ENCODE measurements at regions not wholly inside any gene's neighbourhood (a gene's known extent, or its start where the extent isn't known, plus 50 kb on each side); places are given as distances from the start of the nearest gene placed in this dataset.

DNA sequence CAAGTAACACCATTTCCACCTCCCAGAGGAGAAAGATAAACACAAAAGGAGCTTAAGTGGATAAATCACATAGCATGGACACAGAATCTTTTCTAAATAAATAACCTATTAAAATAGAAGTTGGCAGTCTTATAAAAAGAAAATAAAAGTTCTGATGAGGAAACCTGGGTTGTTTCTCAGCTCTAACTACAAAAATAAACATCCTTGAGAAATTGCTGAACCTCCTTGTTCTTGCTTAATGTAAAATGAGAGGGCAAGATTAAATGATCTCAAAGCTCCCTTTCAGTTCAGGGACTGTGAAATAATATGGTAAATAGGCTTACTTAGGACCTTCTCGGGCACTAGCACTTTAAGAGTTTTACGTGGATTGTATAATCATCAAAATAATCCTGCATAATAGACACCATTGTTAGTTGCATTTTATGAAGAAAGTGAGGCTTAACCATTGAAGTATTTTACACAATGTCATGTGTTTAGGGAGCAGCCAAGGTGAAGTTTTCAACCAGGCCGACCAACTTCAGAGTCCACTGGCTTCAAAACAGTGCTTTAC lies 214.0 kb upstream of the NOVA1 start:
- intact Hi-C loops (cut with micrococcal nuclease), result no loop called here
- ChIA-PET POLR2A (no interaction called here), CTCF (no interaction called here)
- H3K4me3 Mint-ChIP-seq, result no peak overlapping the region
- peaks cover 8% of the 10 kb centered on the region for H3K9me3 Mint-ChIP-seq
- no peaks in the 10 kb centered on the region for H3K27me3 Mint-ChIP-seq
- ATAC-seq (no peak), DNase-seq (no peak)
- H3K27ac Mint-ChIP-seq, result no peak overlapping the region
- no peak for TF ChIP-seq CTCF (IDR thresholded peaks at IDR 0.05)
- no peaks in the 10 kb centered on the region for H3K36me3 Mint-ChIP-seq (ENCODE audit: low read depth)
- no peaks in the 10 kb centered on the region for H3K4me1 Mint-ChIP-seq (ENCODE audit: low read depth)

DNA sequence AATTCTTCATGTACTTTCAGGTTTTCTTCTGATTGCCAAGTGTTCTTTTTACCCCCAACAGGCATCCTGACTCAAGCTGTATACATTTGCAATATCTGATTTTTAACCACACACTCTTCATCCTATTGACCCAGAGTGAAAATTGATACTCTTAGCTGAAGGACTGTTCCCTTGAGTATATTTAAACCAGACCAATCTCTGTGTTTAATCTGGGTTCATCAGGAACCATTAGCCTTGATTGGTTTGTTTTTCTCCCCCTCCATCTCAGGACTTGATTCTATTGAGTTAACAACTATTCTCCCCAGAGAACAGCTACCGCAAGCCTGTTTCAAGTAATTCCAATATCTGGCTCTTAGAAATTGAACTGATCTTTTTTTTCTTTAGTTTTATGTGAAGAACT lies 222.3 kb upstream of the NOVA1 start:
- no peak for TF ChIP-seq CTCF (IDR thresholded peaks at IDR 0.05)
- H3K9me3 Mint-ChIP-seq, result peaks cover 7% of the 10 kb centered on the region

DNA sequence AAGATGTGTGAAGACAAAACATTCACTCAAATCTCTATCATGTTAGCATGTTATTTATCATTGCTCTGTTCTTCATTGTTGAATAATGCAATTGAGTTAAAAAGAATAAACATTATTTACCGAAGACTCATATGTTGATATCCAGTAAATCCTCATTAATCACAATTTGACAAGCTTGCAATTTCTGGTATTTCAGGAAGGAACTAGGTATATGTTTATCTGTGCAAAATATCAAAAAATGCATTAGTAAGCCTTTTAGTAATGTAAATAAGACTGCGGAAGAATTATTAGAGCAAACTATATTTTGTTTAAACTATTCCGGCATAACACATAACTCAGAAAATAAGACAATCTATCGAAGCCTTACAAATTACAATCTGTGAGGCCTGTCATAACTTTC lies 222.7 kb upstream of the NOVA1 start:
- POLR2A ChIA-PET, result no interaction called here
- Mint-ChIP-seq H3K27ac (no peak overlapping the region), H3K9me3 (peaks cover 8% of the 10 kb centered on the region), H3K27me3 (no peaks in the 10 kb centered on the region), H3K36me3 (ENCODE audit: low read depth) (no peaks in the 10 kb centered on the region), H3K4me1 (ENCODE audit: low read depth) (no peaks in the 10 kb centered on the region), H3K4me3 (no peak overlapping the region)
- TF ChIP-seq CTCF (IDR thresholded peaks at IDR 0.05), result no peak
- ATAC-seq (no peak), DNase-seq (no peak)
- CTCF ChIA-PET, result no interaction called here
- intact Hi-C loops (cut with micrococcal nuclease), result no loop called here

More for the DNA sequence above, 222.3 kb upstream of the NOVA1 start:
- ChIA-PET CTCF (no interaction called here), POLR2A (no interaction called here)
- H3K4me3 Mint-ChIP-seq, result no peak overlapping the region
- H3K27me3 Mint-ChIP-seq, result no peaks in the 10 kb centered on the region
- H3K36me3 Mint-ChIP-seq (ENCODE audit: low read depth), result no peaks in the 10 kb centered on the region
- ATAC-seq, result no peak
- DNase-seq, result no peak
- no peak overlapping the region for H3K27ac Mint-ChIP-seq
- no peaks in the 10 kb centered on the region for H3K4me1 Mint-ChIP-seq (ENCODE audit: low read depth)
- intact Hi-C loops (cut with micrococcal nuclease), result no loop called here

DNA sequence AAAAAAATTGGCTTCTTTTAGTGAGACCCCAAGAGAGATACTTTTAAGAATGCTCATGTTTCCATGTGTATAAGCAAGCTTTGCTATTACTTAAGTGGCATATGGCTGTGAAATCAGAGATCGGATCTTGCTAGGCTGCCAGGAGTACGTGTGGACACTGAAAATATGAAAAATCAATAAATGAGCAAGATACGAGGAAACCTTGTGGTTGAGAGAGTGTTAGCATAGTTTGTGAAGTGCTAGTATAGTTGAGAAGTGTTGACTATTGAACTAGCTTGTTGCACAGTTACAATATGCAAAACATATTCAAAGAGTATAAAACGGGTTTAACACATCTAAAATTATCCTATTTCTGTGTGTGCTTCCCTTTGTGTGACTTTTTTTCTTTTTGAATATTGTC lies 230.9 kb upstream of the NOVA1 start:
- POLR2A ChIA-PET, result no interaction called here

GRCh38 chr14:26833621-26834176 lies 235.9 kb upstream of the NOVA1 start:
- H3K4me3 Mint-ChIP-seq, result no peak overlapping the region

More for the DNA sequence above, 230.9 kb upstream of the NOVA1 start:
- H3K36me3 Mint-ChIP-seq (ENCODE audit: low read depth), result no peaks in the 10 kb centered on the region
- ATAC-seq (no peak), DNase-seq (no peak)
- CTCF ChIA-PET, result no interaction called here
- peaks cover 23% of the 10 kb centered on the region for H3K9me3 Mint-ChIP-seq
- intact Hi-C loops (cut with micrococcal nuclease), result no loop called here
- H3K27me3 Mint-ChIP-seq, result no peaks in the 10 kb centered on the region
- no peak for TF ChIP-seq CTCF (IDR thresholded peaks at IDR 0.05)
- no peak overlapping the region for H3K27ac Mint-ChIP-seq
- H3K4me1 Mint-ChIP-seq (ENCODE audit: low read depth), result no peaks in the 10 kb centered on the region
- H3K4me3 Mint-ChIP-seq, result no peak overlapping the region

More at GRCh38 chr14:26833621-26834176, 235.9 kb upstream of the NOVA1 start:
- intact Hi-C loops (cut with micrococcal nuclease), result no loop called here
- no peak for TF ChIP-seq CTCF (IDR thresholded peaks at IDR 0.05)
- POLR2A ChIA-PET, result no interaction called here
- CTCF ChIA-PET, result no interaction called here
- Mint-ChIP-seq H3K27me3 (no peaks in the 10 kb centered on the region), H3K4me1 (ENCODE audit: low read depth) (no peaks in the 10 kb centered on the region), H3K9me3 (peaks cover 14% of the 10 kb centered on the region), H3K27ac (no peak overlapping the region), H3K36me3 (ENCODE audit: low read depth) (no peaks in the 10 kb centered on the region)
- ATAC-seq, result no peak
- no peak for DNase-seq

All from activated CD8-positive, alpha-beta T cell treated with anti-CD3 and anti-CD28 coated beads for 36 hours (primary cell).